ENCODE measurements at regions not wholly inside any gene's neighbourhood (a gene's known extent, or its start where the extent isn't known, plus 50 kb on each side); places are given as distances from the start of the nearest gene placed in this dataset.

DNA sequence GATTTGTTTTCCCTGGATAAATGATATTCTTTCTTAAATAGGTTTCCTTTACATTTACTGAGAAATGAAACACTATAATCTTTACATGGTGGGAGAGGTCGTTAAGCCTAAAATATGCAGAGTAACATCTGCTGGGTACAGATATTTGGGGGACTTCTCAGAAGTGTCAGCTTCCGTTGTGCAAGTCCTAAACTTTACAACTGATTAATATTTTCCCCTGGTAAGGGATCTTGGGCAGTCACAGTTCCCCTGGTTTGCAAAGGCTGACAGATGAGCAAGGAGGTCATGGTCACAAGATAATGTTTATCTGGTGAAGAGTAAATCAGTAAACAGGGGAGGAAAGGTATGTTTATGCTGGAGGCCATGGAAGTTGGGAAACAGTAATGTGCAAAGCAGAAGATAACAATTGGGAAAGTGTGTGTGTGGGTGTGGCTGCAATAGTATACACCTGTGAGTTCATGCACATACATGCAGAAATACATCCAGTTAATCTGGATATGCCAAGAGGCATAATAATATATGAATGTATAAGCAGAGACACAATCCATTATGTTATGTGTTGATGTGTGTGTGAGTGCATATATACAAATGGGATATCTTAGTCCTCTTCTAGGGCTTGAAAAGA is 508.2 kb upstream of the FAM241A start:
- Histone ChIP-seq H3K36me3 (replicated peaks; ENCODE audit: control insufficient read depth, insufficient read depth, low read length) (no peaks in the 10 kb centered on the region), H3K4me3 (ENCODE audit: insufficient read depth, low read depth, low read length) (no peak overlapping the region), H3K27me3 (ENCODE audit: control insufficient read depth, insufficient read depth, low read length) (no peaks in the 10 kb centered on the region)
- no peak for DNase-seq

- DNase-seq = no peak
- no peak overlapping the region for H3K4me3 ChIP-seq (ENCODE audit: insufficient read depth, low read depth, low read length)
- no peaks in the 10 kb centered on the region for H3K27me3 ChIP-seq (ENCODE audit: control insufficient read depth, insufficient read depth, low read length)
- no peaks in the 10 kb centered on the region for H3K36me3 ChIP-seq (replicated peaks; ENCODE audit: control insufficient read depth, insufficient read depth, low read length)
Measured at GRCh38 chr4:111639120-111639690, 506.0 kb upstream of the FAM241A start.

DNA sequence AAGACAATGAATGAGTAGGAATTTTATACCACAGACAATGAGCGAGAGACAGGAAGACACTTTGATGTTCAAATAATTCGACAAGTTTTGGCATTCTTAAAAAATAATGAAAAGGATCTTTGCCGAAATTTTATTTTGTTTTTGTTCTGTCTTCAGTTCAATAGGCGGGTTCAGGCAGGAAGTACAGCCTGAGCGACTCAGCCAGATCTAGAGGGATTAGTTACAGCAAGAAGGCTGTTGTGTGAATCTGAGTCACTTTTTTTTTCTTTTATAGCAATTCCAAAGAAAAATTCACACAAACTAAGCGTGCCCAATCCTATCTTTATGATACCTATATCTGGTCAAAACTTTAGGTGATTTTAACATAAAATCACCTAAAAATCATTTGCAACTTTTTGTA is 505.4 kb upstream of the FAM241A start:
- H3K36me3 ChIP-seq (replicated peaks; ENCODE audit: control insufficient read depth, insufficient read depth, low read length) = no peaks in the 10 kb centered on the region
- DNase-seq = no peak
- no peaks in the 10 kb centered on the region for H3K27me3 ChIP-seq (ENCODE audit: control insufficient read depth, insufficient read depth, low read length)
- H3K4me3 ChIP-seq (ENCODE audit: insufficient read depth, low read depth, low read length) = no peak overlapping the region

GRCh38 chr4:111641813-111642579 is 503.3 kb upstream of the FAM241A start:
- H3K36me3 ChIP-seq (replicated peaks; ENCODE audit: control insufficient read depth, insufficient read depth, low read length) = no peaks in the 10 kb centered on the region
- no peaks in the 10 kb centered on the region for H3K27me3 ChIP-seq (ENCODE audit: control insufficient read depth, insufficient read depth, low read length)
- H3K4me3 ChIP-seq (ENCODE audit: insufficient read depth, low read depth, low read length) = no peak overlapping the region
- DNase-seq = peak; percentile 49

GRCh38 chr4:111648056-111648455 is 497.2 kb upstream of the FAM241A start:
- no peak overlapping the region for H3K4me3 ChIP-seq (ENCODE audit: insufficient read depth, low read depth, low read length)
- H3K27me3 ChIP-seq (ENCODE audit: control insufficient read depth, insufficient read depth, low read length) = no peaks in the 10 kb centered on the region
- no peak for DNase-seq
- no peaks in the 10 kb centered on the region for H3K36me3 ChIP-seq (replicated peaks; ENCODE audit: control insufficient read depth, insufficient read depth, low read length)

DNA sequence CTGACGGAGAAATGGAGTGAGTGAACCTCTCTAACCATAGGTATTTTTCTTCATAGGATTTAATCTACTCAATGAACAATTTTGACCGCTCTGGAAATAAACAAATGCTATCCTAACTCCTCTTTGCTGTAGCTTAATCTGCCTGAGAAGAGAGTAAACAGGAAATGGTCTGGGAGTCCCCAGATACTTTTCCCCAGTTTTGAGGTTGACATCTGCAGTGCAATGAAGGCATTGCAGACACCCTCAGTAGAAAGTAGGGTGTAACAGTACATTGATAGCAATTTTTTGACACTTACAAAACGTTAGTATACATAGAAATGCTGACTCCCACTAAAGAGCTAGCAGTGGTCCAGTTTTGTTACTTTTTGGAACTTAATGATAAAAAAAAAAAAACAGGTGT is 495.9 kb upstream of the FAM241A start:
- H3K4me3 ChIP-seq (ENCODE audit: insufficient read depth, low read depth, low read length) = no peak overlapping the region
- DNase-seq = no peak
- H3K36me3 ChIP-seq (replicated peaks; ENCODE audit: control insufficient read depth, insufficient read depth, low read length) = no peaks in the 10 kb centered on the region
- no peaks in the 10 kb centered on the region for H3K27me3 ChIP-seq (ENCODE audit: control insufficient read depth, insufficient read depth, low read length)

DNA sequence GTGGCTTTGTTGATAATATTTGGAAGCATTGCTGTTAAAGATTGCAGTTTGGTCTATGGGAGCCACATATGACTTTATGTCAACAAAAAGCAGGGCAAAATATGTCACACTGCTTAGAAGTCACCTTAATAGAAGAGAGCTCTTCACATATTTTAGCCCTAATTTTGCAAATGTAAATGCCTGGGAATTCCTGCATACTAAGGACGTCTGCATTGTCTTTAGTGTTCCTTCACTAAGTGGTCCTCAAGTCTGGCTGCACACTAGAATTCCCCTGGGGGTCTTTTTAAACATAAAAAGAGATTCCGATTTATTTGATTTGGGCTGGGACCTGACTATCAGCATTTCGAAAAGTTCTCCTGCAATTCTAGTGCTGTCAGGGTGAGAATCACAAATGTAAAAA is 495.1 kb upstream of the FAM241A start:
- Histone ChIP-seq H3K4me3 (ENCODE audit: insufficient read depth, low read depth, low read length) (no peak overlapping the region), H3K27me3 (ENCODE audit: control insufficient read depth, insufficient read depth, low read length) (no peaks in the 10 kb centered on the region), H3K36me3 (replicated peaks; ENCODE audit: control insufficient read depth, insufficient read depth, low read length) (no peaks in the 10 kb centered on the region)
- DNase-seq = no peak

- no peaks in the 10 kb centered on the region for H3K36me3 ChIP-seq (replicated peaks; ENCODE audit: control insufficient read depth, insufficient read depth, low read length)
- H3K4me3 ChIP-seq (ENCODE audit: insufficient read depth, low read depth, low read length) = no peak overlapping the region
- DNase-seq = peak; percentile 14
- H3K27me3 ChIP-seq (ENCODE audit: control insufficient read depth, insufficient read depth, low read length) = no peaks in the 10 kb centered on the region
Measured at GRCh38 chr4:111650674-111651086, 494.6 kb upstream of the FAM241A start.

- Histone ChIP-seq H3K4me3 (ENCODE audit: insufficient read depth, low read depth, low read length) (no peak overlapping the region), H3K27me3 (ENCODE audit: control insufficient read depth, insufficient read depth, low read length) (no peaks in the 10 kb centered on the region), H3K36me3 (replicated peaks; ENCODE audit: control insufficient read depth, insufficient read depth, low read length) (no peaks in the 10 kb centered on the region)
- no peak for DNase-seq
Measured at GRCh38 chr4:111652236-111652635, 493.0 kb upstream of the FAM241A start.

DNA sequence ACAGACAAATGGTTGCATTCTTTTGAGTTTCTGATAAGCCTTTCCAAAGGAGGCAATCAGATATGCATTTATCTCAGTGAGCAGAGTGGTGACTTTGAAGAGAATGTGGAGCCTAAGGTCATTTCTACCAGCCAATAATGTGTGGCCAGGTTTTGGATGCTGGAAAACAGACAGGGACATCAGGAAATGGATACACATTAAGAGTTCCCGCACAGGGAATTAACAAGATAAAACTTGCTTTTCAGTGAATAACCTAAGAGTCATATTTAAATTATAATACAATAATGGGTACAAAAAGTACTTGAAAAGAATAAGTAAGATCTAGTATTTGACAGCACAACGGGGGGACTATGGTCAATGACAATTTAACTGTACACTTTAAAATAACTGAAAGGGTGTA is 492.3 kb upstream of the FAM241A start:
- no peak for DNase-seq
- Histone ChIP-seq H3K36me3 (replicated peaks; ENCODE audit: control insufficient read depth, insufficient read depth, low read length) (no peaks in the 10 kb centered on the region), H3K4me3 (ENCODE audit: insufficient read depth, low read depth, low read length) (no peak overlapping the region), H3K27me3 (ENCODE audit: control insufficient read depth, insufficient read depth, low read length) (no peaks in the 10 kb centered on the region)

DNA sequence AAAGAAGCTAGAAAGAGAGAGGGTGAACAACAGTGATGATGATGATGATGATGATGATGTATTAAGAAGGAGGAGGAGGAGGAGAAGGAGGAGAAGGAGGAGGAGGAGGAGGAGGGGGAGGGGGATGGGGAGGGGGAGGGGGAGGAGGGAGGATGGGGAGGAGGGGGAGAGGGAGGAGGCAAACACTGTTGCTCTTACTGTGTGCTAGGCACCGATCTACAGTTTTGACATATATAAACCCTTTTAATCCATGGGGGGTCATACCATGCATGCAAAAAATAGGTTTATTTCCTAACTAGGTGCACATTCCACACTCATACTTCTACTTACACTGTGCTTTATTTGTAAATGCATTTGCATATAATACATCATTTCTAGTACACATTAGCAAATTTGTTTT is 482.8 kb upstream of the FAM241A start:
- Histone ChIP-seq H3K4me3 (ENCODE audit: insufficient read depth, low read depth, low read length) (no peak overlapping the region), H3K36me3 (replicated peaks; ENCODE audit: control insufficient read depth, insufficient read depth, low read length) (no peaks in the 10 kb centered on the region), H3K27me3 (ENCODE audit: control insufficient read depth, insufficient read depth, low read length) (no peaks in the 10 kb centered on the region)
- DNase-seq = no peak

- Histone ChIP-seq H3K4me3 (ENCODE audit: insufficient read depth, low read depth, low read length) (no peak overlapping the region), H3K27me3 (ENCODE audit: control insufficient read depth, insufficient read depth, low read length) (no peaks in the 10 kb centered on the region), H3K36me3 (replicated peaks; ENCODE audit: control insufficient read depth, insufficient read depth, low read length) (no peaks in the 10 kb centered on the region)
- DNase-seq = no peak
Measured at GRCh38 chr4:111664308-111664945, 480.8 kb upstream of the FAM241A start.

- Histone ChIP-seq H3K4me3 (ENCODE audit: insufficient read depth, low read depth, low read length) (no peak overlapping the region), H3K27me3 (ENCODE audit: control insufficient read depth, insufficient read depth, low read length) (no peaks in the 10 kb centered on the region), H3K36me3 (replicated peaks; ENCODE audit: control insufficient read depth, insufficient read depth, low read length) (no peaks in the 10 kb centered on the region)
- DNase-seq = no peak
Measured at GRCh38 chr4:111666826-111667360, 478.4 kb upstream of the FAM241A start.

- H3K27me3 ChIP-seq (ENCODE audit: control insufficient read depth, insufficient read depth, low read length) = no peaks in the 10 kb centered on the region
- H3K4me3 ChIP-seq (ENCODE audit: insufficient read depth, low read depth, low read length) = no peak overlapping the region
- H3K36me3 ChIP-seq (replicated peaks; ENCODE audit: control insufficient read depth, insufficient read depth, low read length) = no peaks in the 10 kb centered on the region
- no peak for DNase-seq
Measured at GRCh38 chr4:111671756-111672155, 473.5 kb upstream of the FAM241A start.

DNA sequence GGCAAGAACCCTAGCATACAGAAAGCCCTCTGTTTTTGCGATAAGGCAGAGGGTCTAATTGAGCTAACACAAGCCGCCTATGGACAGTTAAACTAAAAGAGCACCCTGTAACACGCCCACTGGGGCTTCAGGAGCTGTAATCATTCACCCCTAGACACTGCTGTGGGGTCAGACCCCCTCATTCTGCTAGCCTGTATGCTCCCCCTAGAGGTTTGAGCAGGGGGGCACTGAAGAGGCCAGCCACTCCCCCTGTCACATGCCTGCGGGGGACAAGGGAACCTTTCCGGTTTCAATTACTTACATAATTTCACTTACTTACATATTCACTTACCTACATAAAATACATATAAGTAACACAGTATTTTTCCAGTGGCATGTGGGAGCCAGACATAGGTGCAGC is 469.5 kb upstream of the FAM241A start:
- H3K4me3 ChIP-seq (ENCODE audit: insufficient read depth, low read depth, low read length) = no peak overlapping the region
- H3K36me3 ChIP-seq (replicated peaks; ENCODE audit: control insufficient read depth, insufficient read depth, low read length) = no peaks in the 10 kb centered on the region
- H3K27me3 ChIP-seq (ENCODE audit: control insufficient read depth, insufficient read depth, low read length) = no peaks in the 10 kb centered on the region
- no peak for DNase-seq
